DMS 273 (cell line): ENCODE measurements at regions not wholly inside any gene's neighbourhood (a gene's known extent, or its start where the extent isn't known, plus 50 kb on each side); places are given as distances from the start of the nearest gene placed in this dataset.

Experiments used
- DNase-seq: peaks from one replicate; lab custom pipeline; 2025; ENCODE audit not compliant: unreplicated experiment; lab: John Stamatoyannopoulos, UW

GRCh38 chr13:72383646-72384045 lies 343.8 kb downstream of the MZT1 start:
- DNase-seq: no peak

GRCh38 chr13:72379581-72379980 lies 347.8 kb downstream of the MZT1 start:
- DNase-seq: no peak

- no peak for DNase-seq
Measured at GRCh38 chr13:72368031-72368430, 359.4 kb downstream of the MZT1 start.

GRCh38 chr13:72346716-72347115 lies 380.7 kb downstream of the MZT1 start:
- DNase-seq: no peak

- DNase-seq: no peak
Measured at GRCh38 chr13:72342364-72342763, 385.1 kb downstream of the MZT1 start.

GRCh38 chr13:72341904-72342303 lies 385.5 kb downstream of the MZT1 start:
- peak; percentile 0 for DNase-seq

GRCh38 chr13:72317346-72318109 lies 409.9 kb downstream of the MZT1 start:
- no peak for DNase-seq

- no peak for DNase-seq
Measured at GRCh38 chr13:72316716-72317115, 410.7 kb downstream of the MZT1 start.

- no peak for DNase-seq
Measured at GRCh38 chr13:72315312-72315711, 412.1 kb downstream of the MZT1 start.

- peak; percentile 58 for DNase-seq
Measured at GRCh38 chr13:72314210-72314609, 413.2 kb downstream of the MZT1 start.

GRCh38 chr13:72313546-72313945 lies 413.9 kb downstream of the MZT1 start:
- DNase-seq: no peak

GRCh38 chr13:72303941-72304746 lies 423.3 kb downstream of the MZT1 start:
- DNase-seq: no peak

- no peak for DNase-seq
Measured at GRCh38 chr13:72296246-72296645, 429.2 kb upstream of the DACH1 start.

GRCh38 chr13:72295153-72295552 lies 428.1 kb upstream of the DACH1 start:
- no peak for DNase-seq

- no peak for DNase-seq
Measured at GRCh38 chr13:72293206-72293605, 426.2 kb upstream of the DACH1 start.

GRCh38 chr13:72290962-72291681 lies 424.1 kb upstream of the DACH1 start:
- no peak for DNase-seq

GRCh38 chr13:72286421-72286820 lies 419.4 kb upstream of the DACH1 start:
- no peak for DNase-seq

- no peak for DNase-seq
Measured at GRCh38 chr13:72284791-72285190, 417.8 kb upstream of the DACH1 start.

GRCh38 chr13:72261732-72262131 lies 394.7 kb upstream of the DACH1 start:
- DNase-seq: no peak

GRCh38 chr13:72259528-72259927 lies 392.5 kb upstream of the DACH1 start:
- no peak for DNase-seq

GRCh38 chr13:72258340-72258981 lies 391.5 kb upstream of the DACH1 start:
- DNase-seq: no peak
